GM18951 (cell line): ENCODE measurements at regions not wholly inside any gene's neighbourhood (a gene's known extent, or its start where the extent isn't known, plus 50 kb on each side); places are given as distances from the start of the nearest gene placed in this dataset.
"Not testable (repeated sequence)": the region's sequence is repeated elsewhere in the genome, so short reads cannot be mapped to it uniquely, and the experiment has no call there.

Experiments used
- POLR2A ChIP-seq: IDR thresholded peaks from 4 replicates; pipeline ENCODE4 v1.6.1; 2011; ENCODE audit warnings: mild to moderate bottlenecking; ENCODE audit not compliant: insufficient read length, insufficient read depth; ENCODE audit errors: extremely low read depth
- in situ Hi-C: fragments of 300-500 bp; cut with MboI; formaldehyde crosslinking; loops from one replicate; pipeline ENCODE4 v1.12.0; 2022; ENCODE audit warnings: low sequenced_read_pairs, mixed read lengths, inconsistent platforms; ENCODE audit not compliant: unreplicated experiment

- TF ChIP-seq POLR2A: no peak
- in situ Hi-C loops: no loop called here
Measured at GRCh38 chrX:16307950-16308349, 140.7 kb downstream of the MAGEB17 start.

- in situ Hi-C loops: no loop called here
- no peak for TF ChIP-seq POLR2A
Measured at GRCh38 chrX:16308773-16309172, 141.5 kb downstream of the MAGEB17 start.

- no peak for TF ChIP-seq POLR2A
- in situ Hi-C loops: no loop called here
Measured at GRCh38 chrX:16310326-16310725, 143.0 kb downstream of the MAGEB17 start.

GRCh38 chrX:16311671-16312070 lies 144.4 kb downstream of the MAGEB17 start:
- in situ Hi-C loops: no loop called here
- TF ChIP-seq POLR2A: no peak

- in situ Hi-C loops: no loop called here
- TF ChIP-seq POLR2A: no peak
Measured at GRCh38 chrX:16312761-16313623, 145.7 kb downstream of the MAGEB17 start.

GRCh38 chrX:16316331-16316730 lies 149.1 kb downstream of the MAGEB17 start:
- TF ChIP-seq POLR2A: no peak
- in situ Hi-C loops: no loop called here

GRCh38 chrX:16319929-16320328 lies 152.6 kb downstream of the MAGEB17 start:
- TF ChIP-seq POLR2A: no peak
- in situ Hi-C loops: no loop called here

GRCh38 chrX:16320765-16321355 lies 153.6 kb downstream of the MAGEB17 start:
- no peak for TF ChIP-seq POLR2A
- in situ Hi-C loops: no loop called here

- no peak for TF ChIP-seq POLR2A
- in situ Hi-C loops: no loop called here
Measured at GRCh38 chrX:16333453-16333852, 166.2 kb downstream of the MAGEB17 start.

- no peak for TF ChIP-seq POLR2A
- in situ Hi-C loops: no loop called here
Measured at GRCh38 chrX:16335181-16335580, 167.9 kb downstream of the MAGEB17 start.

GRCh38 chrX:16347968-16348670 lies 180.8 kb downstream of the MAGEB17 start:
- in situ Hi-C loops: no loop called here
- TF ChIP-seq POLR2A: no peak

GRCh38 chrX:16357902-16358301 lies 190.6 kb downstream of the MAGEB17 start:
- in situ Hi-C loops: no loop called here
- no peak for TF ChIP-seq POLR2A

- in situ Hi-C loops: not testable (repeated sequence)
Measured at GRCh38 chrX:16360056-16360455, 192.8 kb downstream of the MAGEB17 start.

- in situ Hi-C loops: no loop called here
- TF ChIP-seq POLR2A: no peak
Measured at GRCh38 chrX:16368696-16369095, 201.4 kb downstream of the MAGEB17 start.

- in situ Hi-C loops: no loop called here
- no peak for TF ChIP-seq POLR2A
Measured at GRCh38 chrX:16376056-16376455, 208.8 kb downstream of the MAGEB17 start.
